Erythroblast (primary cell): ENCODE measurements at regions not wholly inside any gene's neighbourhood (a gene's known extent, or its start where the extent isn't known, plus 50 kb on each side); places are given as distances from the start of the nearest gene placed in this dataset.

ENCODE experiments used
- DNase-seq, 2 experiments: peaks; one replicate each; lab custom pipeline; 2025; lab: John Stamatoyannopoulos, UW
- GATA1 ChIP-seq: IDR thresholded peaks from 2 replicates; pipeline ENCODE4 v1.6.1; 2011; ENCODE audit warnings: low read depth, mild to moderate bottlenecking, control low read depth, low read length, moderate library complexity
- POLR2A ChIP-seq: IDR thresholded peaks from 2 replicates; pipeline ENCODE4 v1.6.1; 2011; ENCODE audit warnings: mild to moderate bottlenecking, low read length

DNA sequence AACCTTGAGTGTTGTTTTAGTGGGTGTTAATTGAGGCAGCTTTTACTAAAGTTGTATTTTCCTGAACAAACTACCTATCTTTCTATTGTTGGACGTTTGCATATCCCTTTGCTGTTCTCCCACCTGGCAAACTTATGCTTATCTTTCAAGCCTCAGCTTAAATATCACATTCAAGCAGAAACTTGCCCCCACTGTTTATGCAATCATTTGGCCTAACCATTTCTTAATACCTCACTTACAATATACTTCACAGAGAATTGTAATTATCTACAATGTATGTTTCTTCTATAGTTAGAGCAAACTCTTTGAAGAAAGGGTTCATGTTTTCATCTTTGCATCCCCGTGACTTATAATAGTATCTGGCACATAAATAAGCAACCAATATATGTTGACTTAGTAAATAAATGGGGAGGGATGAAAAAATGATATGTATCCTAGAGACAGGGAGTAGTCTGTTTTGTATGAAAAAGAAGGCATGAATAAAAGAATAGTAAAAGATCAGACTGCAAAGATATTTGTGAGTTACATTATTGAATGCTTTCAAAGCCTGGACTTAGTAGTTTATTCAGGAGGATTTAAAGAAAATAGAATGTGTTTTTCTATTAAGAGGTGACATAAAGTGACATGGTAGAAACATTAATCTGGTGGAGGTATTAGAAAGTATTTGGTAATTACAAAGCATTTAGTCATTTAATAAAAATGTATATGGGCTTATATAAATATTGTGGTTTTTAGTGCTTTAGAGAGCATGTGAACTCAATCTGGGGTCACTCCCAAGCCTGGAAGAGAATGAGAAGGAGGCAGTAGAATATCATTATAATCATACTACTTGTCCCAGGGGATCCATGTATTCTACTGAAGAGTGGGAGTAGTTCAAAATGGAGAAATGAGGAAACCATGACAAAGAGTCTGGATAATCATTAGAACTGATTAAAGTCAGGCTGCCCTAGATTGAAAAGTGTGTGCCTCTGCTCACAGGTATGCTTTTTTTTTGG, 60.0 kb upstream of the DCBLD2 start:
- DNase-seq, result no peak
- TF ChIP-seq GATA1 (no peak), POLR2A (no peak)

GRCh38 chr3:98957681-98958080, 56.2 kb upstream of the DCBLD2 start:
- DNase-seq, result no peak
- TF ChIP-seq GATA1 (no peak), POLR2A (no peak)

DNA sequence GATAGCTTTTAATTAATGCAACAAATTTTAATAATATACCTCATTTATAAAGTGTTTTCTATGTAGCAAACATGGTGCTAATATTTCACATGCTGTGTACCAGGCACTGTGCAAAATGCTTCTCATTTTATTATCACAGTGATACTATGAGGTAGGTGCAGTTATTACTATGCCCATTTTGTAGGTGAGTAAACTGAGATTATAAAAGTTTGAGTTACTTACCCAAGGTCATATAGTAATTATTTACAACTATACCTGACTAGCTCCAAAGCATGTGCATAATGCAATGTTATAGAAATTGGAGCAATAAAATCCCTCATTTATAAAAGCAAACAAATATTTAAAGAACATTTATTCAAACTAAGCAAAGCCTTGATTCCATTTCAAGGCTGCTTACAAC, 54.5 kb upstream of the DCBLD2 start:
- TF ChIP-seq POLR2A (no peak), GATA1 (no peak)

DNA sequence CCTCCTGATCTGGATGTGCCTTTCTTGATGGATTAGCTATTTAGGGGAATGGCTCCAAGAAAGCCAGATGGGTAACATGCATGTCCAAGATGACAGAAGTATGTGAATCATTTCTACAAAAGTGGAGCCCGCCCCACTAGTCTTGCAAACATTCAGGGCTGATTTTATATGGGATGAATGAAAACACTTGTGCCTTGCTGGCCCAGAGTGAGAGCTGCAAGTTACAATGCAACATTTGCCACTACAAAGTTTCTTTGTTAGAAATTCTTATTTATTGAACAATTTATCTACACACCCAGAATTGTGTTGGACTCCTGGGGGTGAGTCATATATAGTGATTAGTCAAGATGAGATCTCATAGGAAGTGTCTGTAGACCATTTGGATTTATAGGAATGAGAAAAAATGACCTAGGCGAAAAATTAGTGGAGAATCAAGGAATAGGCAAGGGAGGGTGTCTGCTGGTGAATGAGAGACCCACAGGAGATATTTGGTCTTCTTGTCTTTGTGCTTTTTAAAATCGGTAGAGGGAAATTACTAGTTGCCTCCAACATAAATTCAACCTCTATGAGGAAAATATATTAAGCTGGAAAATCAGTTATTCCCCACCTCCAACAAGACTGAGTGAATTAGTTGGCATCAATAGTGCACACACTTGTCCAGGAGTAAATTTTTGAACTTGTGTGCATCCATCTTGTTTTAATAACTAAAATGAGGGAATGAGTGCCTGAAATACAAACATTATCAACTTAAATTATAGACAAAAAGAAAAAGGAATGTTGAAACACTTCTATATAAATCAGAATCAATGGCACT, 53.5 kb upstream of the DCBLD2 start:
- TF ChIP-seq GATA1 (no peak), POLR2A (no peak)
- DNase-seq, result no peak

More for the DNA sequence above, 54.5 kb upstream of the DCBLD2 start:
- DNase-seq, result no peak

GRCh38 chr3:98954242-98954641, 52.7 kb upstream of the DCBLD2 start:
- DNase-seq, result no peak
- TF ChIP-seq POLR2A, result no peak
- no peak for TF ChIP-seq GATA1

- TF ChIP-seq POLR2A (no peak), GATA1 (no peak)
- DNase-seq, result no peak
These were observed 50.9 kb upstream of the DCBLD2 start for GRCh38 chr3:98952404-98952803.
